ENCODE measurements at regions not wholly inside any gene's neighbourhood (a gene's known extent, or its start where the extent isn't known, plus 50 kb on each side); places are given as distances from the start of the nearest gene placed in this dataset.

DNA sequence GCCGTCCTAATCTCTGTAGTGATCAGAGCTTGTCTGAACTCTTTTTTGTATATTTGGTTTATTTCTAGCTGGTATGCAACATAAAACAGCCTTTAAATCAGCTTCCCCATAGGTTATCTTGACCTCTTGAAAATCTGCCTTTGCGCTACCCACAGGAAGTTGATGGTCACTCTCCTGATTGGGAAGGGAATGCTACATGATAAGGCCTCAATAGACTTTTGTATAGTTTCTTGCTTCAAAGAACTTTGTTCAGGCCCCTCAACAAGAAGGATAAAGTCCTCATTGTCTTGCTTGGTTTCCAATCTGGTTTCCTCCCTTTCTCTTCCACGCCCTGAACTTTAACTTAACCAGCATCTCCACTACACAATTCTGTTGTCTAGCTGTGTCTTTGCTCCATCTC is 95.4 kb upstream of the TENT5A start:
- Mint-ChIP-seq H3K9me3 (no peaks in the 10 kb centered on the region), H3K27ac (no peak overlapping the region), H3K4me3 (no peak overlapping the region), H3K27me3 (ENCODE audit: insufficient read depth) (peaks cover 2% of the 10 kb centered on the region; the same call in 1 of the 2 replicates), H3K4me1 (ENCODE audit: low read depth) (peaks cover 8% of the 10 kb centered on the region), H3K36me3 (ENCODE audit: low read depth) (no peaks in the 10 kb centered on the region)
- DNase-seq = no peak
- TF ChIP-seq CTCF (IDR thresholded peaks at IDR 0.05) = no peak

GRCh38 chr6:81844686-81845085 is 92.2 kb upstream of the TENT5A start:
- Mint-ChIP-seq H3K27ac (no peak overlapping the region), H3K9me3 (no peaks in the 10 kb centered on the region), H3K4me1 (ENCODE audit: low read depth) (peaks cover 8% of the 10 kb centered on the region), H3K4me3 (no peak overlapping the region), H3K36me3 (ENCODE audit: low read depth) (no peaks in the 10 kb centered on the region), H3K27me3 (ENCODE audit: insufficient read depth) (no peaks in the 10 kb centered on the region)
- DNase-seq = no peak
- no peak for TF ChIP-seq CTCF (IDR thresholded peaks at IDR 0.05)

- H3K27ac Mint-ChIP-seq = no peak overlapping the region
- peaks cover 9% of the 10 kb centered on the region for H3K4me1 Mint-ChIP-seq (ENCODE audit: low read depth)
- no peaks in the 10 kb centered on the region for H3K9me3 Mint-ChIP-seq
- no peaks in the 10 kb centered on the region for H3K27me3 Mint-ChIP-seq (ENCODE audit: insufficient read depth)
- DNase-seq = no peak
- H3K36me3 Mint-ChIP-seq (ENCODE audit: low read depth) = no peaks in the 10 kb centered on the region
- TF ChIP-seq CTCF (IDR thresholded peaks at IDR 0.05) = no peak
- no peak overlapping the region for H3K4me3 Mint-ChIP-seq
Measured at GRCh38 chr6:81843302-81843701, 90.8 kb upstream of the TENT5A start.

DNA sequence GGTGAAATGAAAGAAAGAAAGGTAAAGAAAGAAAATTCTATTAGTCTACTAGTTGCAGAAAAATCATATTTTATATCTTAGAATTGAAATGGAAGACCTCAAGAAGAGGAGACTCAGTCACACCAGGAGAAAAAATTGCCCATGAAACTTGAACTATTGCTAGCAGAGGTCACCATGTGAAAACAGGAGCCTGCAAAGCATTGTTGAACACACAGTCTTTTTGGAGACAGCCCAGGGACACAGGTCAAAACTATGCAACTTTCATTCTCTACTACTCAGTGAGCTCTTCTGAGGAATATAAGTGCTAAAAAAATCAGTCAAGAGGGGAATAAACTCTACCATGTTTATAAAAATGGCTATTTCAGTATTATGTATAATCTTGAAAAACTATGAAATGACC is 89.8 kb upstream of the TENT5A start:
- no peak for TF ChIP-seq CTCF (IDR thresholded peaks at IDR 0.05)
- Mint-ChIP-seq H3K27me3 (ENCODE audit: insufficient read depth) (no peaks in the 10 kb centered on the region), H3K36me3 (ENCODE audit: low read depth) (no peaks in the 10 kb centered on the region), H3K4me3 (no peak overlapping the region), H3K4me1 (ENCODE audit: low read depth) (peaks cover 13% of the 10 kb centered on the region), H3K9me3 (no peaks in the 10 kb centered on the region), H3K27ac (no peak overlapping the region)
- no peak for DNase-seq

- no peak overlapping the region for H3K4me3 Mint-ChIP-seq
- peaks cover 23% of the 10 kb centered on the region for H3K4me1 Mint-ChIP-seq (ENCODE audit: low read depth)
- 0 out of 2 replicates have a peak, but pooled peaks have one; percentile 11 for TF ChIP-seq CTCF (IDR thresholded peaks at IDR 0.05)
- no peaks in the 10 kb centered on the region for H3K36me3 Mint-ChIP-seq (ENCODE audit: low read depth)
- no peaks in the 10 kb centered on the region for H3K27me3 Mint-ChIP-seq (ENCODE audit: insufficient read depth)
- DNase-seq = no peak
- H3K27ac Mint-ChIP-seq = no peak overlapping the region
- peaks cover 4% of the 10 kb centered on the region; the same call in 1 of the 2 replicates for H3K9me3 Mint-ChIP-seq
Measured at GRCh38 chr6:81838724-81839426, 86.4 kb upstream of the TENT5A start.
